Heart left ventricle (tissue), 16 donors: ENCODE measurements at regions not wholly inside any gene's neighbourhood (a gene's known extent, or its start where the extent isn't known, plus 50 kb on each side); places are given as distances from the start of the nearest gene placed in this dataset.

Experiments
- ATAC-seq, 4 donors: fragments of 200-7000 bp; cut with Tn5 transposase; one replicate each; pipeline ENCODE4 v1.9.1; 2020 to 2022; ENCODE audit warnings: moderate library complexity in 4 of 4, mild to moderate bottlenecking in 3 of 4, moderate number of reproducible peaks in 1 of 4
- DNase-seq, 5 donors: peaks; one replicate each; pipeline ENCODE4 v3.0.0-alpha.2; 2020
- H3K27ac ChIP-seq, 12 donors: fragments of 200-600 bp; sonication (generic) in 4 of 12; one replicate each; pipeline versions ENCODE4 v1.5.0 to v1.8.0; 2016 to 2022; ENCODE audit warnings: mild to moderate bottlenecking in 2 of 12
- H3K27me3 ChIP-seq, 9 donors: fragments of 200-600 bp; sonication (generic) in 2 of 9; one replicate each; pipeline versions ENCODE4 v1.5.1 to v1.8.0; 2016 to 2022; ENCODE audit warnings: mild to moderate bottlenecking in 3 of 9
- H3K36me3 ChIP-seq, 9 donors: fragments of 200-600 bp; sonication (generic) in 2 of 9; one replicate each; pipeline versions ENCODE4 v1.5.0 to v1.8.0; 2018 to 2022; ENCODE audit warnings: mild to moderate bottlenecking in 2 of 9
- H3K4me1 ChIP-seq, 12 donors: fragments of 200-600 bp; sonication (generic) in 4 of 12; one replicate each; pipeline versions ENCODE4 v1.5.0 to v1.8.0; 2016 to 2022; ENCODE audit warnings: mild to moderate bottlenecking in 3 of 12
- H3K4me3 ChIP-seq, 12 donors: fragments of 200-600 bp; sonication (generic) in 4 of 12; one replicate each; pipeline versions ENCODE4 v1.5.0 to v1.8.0; 2017 to 2022; ENCODE audit warnings: mild to moderate bottlenecking in 9 of 12, moderate library complexity in 4 of 12
- H3K9me3 ChIP-seq, 12 donors: fragments of 200-600 bp; sonication (generic) in 4 of 12; one replicate each; pipeline versions ENCODE4 v1.5.0 to v1.8.0; 2016 to 2022; ENCODE audit warnings: mild to moderate bottlenecking in 1 of 12
- CTCF ChIP-seq, 12 donors: fragments of 200-600 bp; sonication (generic) in 4 of 12; IDR thresholded peaks; one replicate each; pipeline versions ENCODE4 v1.5.0 to v1.8.0; 2018 to 2022; ENCODE audit warnings: antibody characterized with exemption in 12 of 12, mild to moderate bottlenecking in 5 of 12
- POLR2A ChIP-seq, 2 donors: fragments of 450-650 bp; IDR thresholded peaks; one replicate each; pipeline ENCODE4 v1.6.1; 2017; ENCODE audit warnings: antibody characterized with exemption in 2 of 2, mild to moderate bottlenecking in 2 of 2, moderate library complexity in 2 of 2
- WGBS, 4 donors: extraction: QIAGEN DNeasy Blood & Tissue Kit in 2 of 4; methylation state at CpG; one replicate each; pipeline versions ENCODE4 v1.1.5 to v1.1.7; 2013 to 2018; 5-methylcytosine and 5-hydroxymethylcytosine counted together
- intact Hi-C, 10 donors: fragments of 100-400 bp; cut with DNase I; formaldehyde crosslinking; loops; one replicate each; pipeline versions ENCODE4 v1.11.1 to v1.14.2; 2022
- donor health status: ischemic (EF 13 %, LVEDD 7.1; RV severe dilation, severe dysfunction).
- donor health status: healthy with polysubstance abuse.
- donor health status: DM: no; HTN: yes; CAD: no.
- donor health status: DM: no; HTN: no; CAD: no.
- donor health status: ischemic (EF 25% LVEDD 6.9; RV normal size, moderate dysfunction).
- donor health status: ischemic (EF 25% LVEDD 5.7; RV mildly dilated, moderate dysfunction).
- donor health status: healthy.
- donor health status: DM: yes; HTN: yes; CAD: no.
- donor health status: ischemic (EF 35%, LVEDD 5.7; RV mildly dilated, moderate dysfunction).
- donor health status: nonischemic (EF 11% LVEDD 7.7; RV severe dilation, severe dysfunction).
- donor health status: DM: yes; HTN: yes; CAD: no.
- donor health status: PGD.
- donor health status: ischemic (EF 29% LVEDD 5.4; RV normal size, mild dysfunction).
- donor health status: nonischemic (EF 23%, LVEDD 6.1; RV moderate dilation, normal function).

GRCh38 chr5:44236040-44236439, 153.2 kb downstream of the FGF10 start:
- H3K4me1 ChIP-seq: no peaks in the 10 kb centered on the region
- no peak for TF ChIP-seq CTCF (IDR thresholded peaks at IDR 0.05)
- no peak for TF ChIP-seq POLR2A (IDR thresholded peaks at IDR 0.05)
- 84 to 91% (median 88%) methylated on average over 4 of the region's 4 CpGs for WGBS, 4 donors
- no peaks in the 10 kb centered on the region for H3K27me3 ChIP-seq
- H3K9me3 ChIP-seq: no peaks in the 10 kb centered on the region
- H3K27ac ChIP-seq: no peak overlapping the region
- DNase-seq: no peak
- intact Hi-C loops: no loop called here
- no peaks in the 10 kb centered on the region for H3K36me3 ChIP-seq
- no peak overlapping the region for H3K4me3 ChIP-seq
- no peak for ATAC-seq

- Histone ChIP-seq H3K27me3 (no peaks in the 10 kb centered on the region), H3K27ac (no peak overlapping the region), H3K4me3 (no peak overlapping the region), H3K36me3 (no peaks in the 10 kb centered on the region), H3K4me1 (no peaks in the 10 kb centered on the region), H3K9me3 (no peaks in the 10 kb centered on the region)
- WGBS, 4 donors: 79 to 84% (median 82%) methylated on average over 2 of the region's 2 CpGs
- no peak for TF ChIP-seq CTCF (IDR thresholded peaks at IDR 0.05)
- TF ChIP-seq POLR2A (IDR thresholded peaks at IDR 0.05): no peak
- ATAC-seq: no peak
- DNase-seq: no peak
- intact Hi-C loops: no loop called here
Observed at GRCh38 chr5:44233691-44234090, 155.5 kb downstream of the FGF10 start.

DNA sequence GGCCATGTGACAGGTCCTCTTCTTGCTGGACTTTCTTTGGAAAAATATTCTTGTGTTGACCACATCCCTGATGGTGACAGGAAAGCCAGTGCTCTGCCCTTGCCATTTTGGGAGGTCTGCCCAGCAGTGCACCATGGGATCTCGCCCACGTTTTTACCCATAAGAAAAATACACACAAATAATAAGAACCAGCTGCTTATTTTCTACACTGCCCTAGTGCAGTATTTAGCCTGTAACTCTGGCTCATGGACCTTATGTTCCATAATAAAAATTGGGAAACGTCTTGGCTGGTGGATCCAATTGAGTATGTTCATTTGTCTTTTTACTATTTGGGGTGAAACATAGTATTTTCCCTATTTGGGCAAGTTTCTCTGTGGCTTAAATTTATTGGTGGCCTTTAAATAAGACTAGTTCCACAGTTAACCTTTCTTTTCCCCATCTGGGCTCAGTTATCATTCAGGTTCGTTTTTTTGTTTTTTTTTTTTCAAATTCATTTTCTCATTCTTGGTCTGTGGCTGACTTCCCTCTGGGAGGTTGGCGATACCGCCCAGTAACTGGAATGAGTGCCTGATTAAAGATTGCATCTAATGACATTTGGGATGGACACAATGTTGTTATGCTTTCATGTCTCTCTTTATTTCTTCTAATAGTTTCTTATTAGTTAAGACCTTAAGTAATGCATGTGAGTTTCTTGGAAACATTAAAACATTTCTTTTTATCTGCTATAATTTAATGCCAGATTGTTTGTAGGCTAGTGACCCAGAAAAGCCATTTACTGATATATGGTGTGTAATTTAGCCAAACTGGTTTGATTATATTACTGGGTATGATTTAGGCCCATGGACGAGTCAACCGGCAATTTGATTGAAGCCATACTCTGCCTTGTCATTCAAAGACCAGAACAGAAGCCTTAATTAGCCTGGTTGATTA, 163.7 kb downstream of the FGF10 start:
- no peaks in the 10 kb centered on the region for H3K36me3 ChIP-seq
- peaks cover 0 to 3% (median 0%) of the 10 kb centered on the region in 12 donors for H3K9me3 ChIP-seq
- intact Hi-C loops: no loop called here
- H3K4me3 ChIP-seq: no peak overlapping the region
- no peak overlapping the region for H3K27ac ChIP-seq
- DNase-seq (no peak), ATAC-seq (no peak)
- 75 to 85% (median 80%) methylated on average over 8 of the region's 8 CpGs for WGBS, 4 donors
- H3K27me3 ChIP-seq: no peaks in the 10 kb centered on the region
- no peaks in the 10 kb centered on the region for H3K4me1 ChIP-seq
- no peak for TF ChIP-seq CTCF (IDR thresholded peaks at IDR 0.05)

DNA sequence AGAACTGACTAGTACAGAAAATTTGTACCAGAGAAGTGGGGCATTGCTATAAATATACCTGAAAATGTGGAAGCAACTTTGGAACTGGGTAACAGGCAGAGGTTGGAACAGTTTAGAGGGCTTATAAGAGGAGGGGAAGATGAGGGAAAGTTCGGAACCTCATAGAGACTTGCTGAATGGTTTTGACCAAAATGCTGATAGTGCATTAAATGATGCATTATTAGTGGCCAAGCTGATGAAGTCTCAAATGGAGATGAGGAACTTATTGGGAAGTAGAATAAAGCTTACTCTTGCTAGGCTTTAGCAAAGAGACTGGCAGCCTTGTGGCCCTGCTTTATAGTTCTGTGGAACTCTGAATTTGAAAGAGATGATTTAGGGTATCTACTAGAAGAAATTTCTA, 189.8 kb downstream of the FGF10 start:
- Histone ChIP-seq H3K4me1 (no peaks in the 10 kb centered on the region), H3K4me3 (no peak overlapping the region), H3K36me3 (no peaks in the 10 kb centered on the region), H3K9me3 (peaks cover 0 to 42% (median 9%) of the 10 kb centered on the region in 12 donors), H3K27ac (no peak overlapping the region), H3K27me3 (no peaks in the 10 kb centered on the region)
- TF ChIP-seq CTCF (IDR thresholded peaks at IDR 0.05) (no peak), POLR2A (IDR thresholded peaks at IDR 0.05) (no peak)
- intact Hi-C loops: no loop called here
- ATAC-seq: no peak
- DNase-seq: no peak
- 83 to 95% (median 88%) methylated on average over 1 of the region's 1 CpG for WGBS, 4 donors
